Ascending aorta (tissue), 2 donors: ENCODE measurements at regions not wholly inside any gene's neighbourhood (a gene's known extent, or its start where the extent isn't known, plus 50 kb on each side); places are given as distances from the start of the nearest gene placed in this dataset.

ENCODE experiments used
- DNase-seq, 2 donors: peaks; one replicate each; pipeline ENCODE4 v3.0.0-alpha.2; 2019; ENCODE audit warnings: low spot score in 2 of 2
- H3K27ac ChIP-seq, 2 donors: fragments of 200-600 bp; sonication (generic); one replicate each; pipeline ENCODE4 v1.5.1; 2016 to 2017; ENCODE audit warnings: mild to moderate bottlenecking in 1 of 2
- H3K27me3 ChIP-seq: fragments of 200-600 bp; sonication (generic); one replicate; pipeline ENCODE4 v1.5.1; 2017
- H3K36me3 ChIP-seq, 2 donors: fragments of 200-600 bp; sonication (generic); one replicate each; pipeline ENCODE4 v1.5.1; 2016
- H3K4me1 ChIP-seq, 2 donors: fragments of 200-600 bp; sonication (generic); one replicate each; pipeline ENCODE4 v1.5.1; 2016 to 2017; ENCODE audit warnings: mild to moderate bottlenecking in 1 of 2
- H3K4me3 ChIP-seq, 2 donors: fragments of 200-600 bp; sonication (generic); one replicate each; pipeline ENCODE4 v1.5.1; 2016 to 2017; ENCODE audit warnings: mild to moderate bottlenecking in 1 of 2
- H3K9me3 ChIP-seq, 2 donors: fragments of 200-600 bp; sonication (generic); one replicate each; pipeline ENCODE4 v1.5.1; 2016
- CTCF ChIP-seq, 3 experiments: fragments of 200-600 bp in 2 of 3; fragments of 450-650 bp in 1 of 3; sonication (generic) in 2 of 3; IDR thresholded peaks; one replicate each; pipeline ENCODE4 v1.5.1; 2016 to 2019; ENCODE audit warnings: antibody characterized with exemption in 3 of 3, mild to moderate bottlenecking in 1 of 3, moderate library complexity in 1 of 3
- intact Hi-C: fragments of 100-400 bp; cut with DNase I; formaldehyde crosslinking; loops from one replicate; pipeline ENCODE4 v1.15.1; 2023

GRCh38 chr4:30837861-30838260 is 117.7 kb downstream of the PCDH7 start:
- intact Hi-C loops, result no loop called here

GRCh38 chr4:30838331-30838730 is 118.2 kb downstream of the PCDH7 start:
- Histone ChIP-seq H3K9me3 (no peaks in the 10 kb centered on the region), H3K27ac (peak overlapping the region; percentile 15 to 29), H3K27me3 (no peaks in the 10 kb centered on the region), H3K4me3 (no peak overlapping the region), H3K36me3 (no peaks in the 10 kb centered on the region), H3K4me1 (peaks cover 6 to 28% of the 10 kb centered on the region in 2 donors)
- intact Hi-C loops, result no loop called here
- no peak for TF ChIP-seq CTCF (IDR thresholded peaks at IDR 0.05)
- DNase-seq, result no peak

More at GRCh38 chr4:30837861-30838260, 117.7 kb downstream of the PCDH7 start:
- Histone ChIP-seq H3K4me3 (no peak overlapping the region), H3K36me3 (no peaks in the 10 kb centered on the region), H3K4me1 (peaks cover 6 to 28% of the 10 kb centered on the region in 2 donors), H3K27me3 (no peaks in the 10 kb centered on the region), H3K27ac (no peak overlapping the region), H3K9me3 (no peaks in the 10 kb centered on the region)
- TF ChIP-seq CTCF (IDR thresholded peaks at IDR 0.05), result no peak
- no peak for DNase-seq

GRCh38 chr4:30839583-30840520 is 119.7 kb downstream of the PCDH7 start:
- no peaks in the 10 kb centered on the region for H3K36me3 ChIP-seq
- no peak for TF ChIP-seq CTCF (IDR thresholded peaks at IDR 0.05)
- no peaks in the 10 kb centered on the region for H3K9me3 ChIP-seq
- H3K4me1 ChIP-seq, result peaks cover 9 to 33% of the 10 kb centered on the region in 2 donors
- H3K4me3 ChIP-seq, result no peak overlapping the region
- no peaks in the 10 kb centered on the region for H3K27me3 ChIP-seq
- intact Hi-C loops, result no loop called here
- H3K27ac ChIP-seq, result peak overlapping the region; percentile 23 to 51
- DNase-seq, result peak in 1 of 2 donors; percentile 63

GRCh38 chr4:30840571-30840970 is 120.4 kb downstream of the PCDH7 start:
- no peak for TF ChIP-seq CTCF (IDR thresholded peaks at IDR 0.05)
- no peaks in the 10 kb centered on the region for H3K36me3 ChIP-seq
- H3K9me3 ChIP-seq, result no peaks in the 10 kb centered on the region
- H3K27ac ChIP-seq, result peak overlapping the region in 1 of 2 donors; percentile 23
- no peaks in the 10 kb centered on the region for H3K27me3 ChIP-seq
- intact Hi-C loops, result no loop called here
- H3K4me1 ChIP-seq, result peaks cover 9 to 27% of the 10 kb centered on the region in 2 donors
- no peak for DNase-seq
- H3K4me3 ChIP-seq, result no peak overlapping the region

- H3K27ac ChIP-seq, result peak overlapping the region in 1 of 2 donors; percentile 43
- no peak for DNase-seq
- intact Hi-C loops, result no loop called here
- no peak for TF ChIP-seq CTCF (IDR thresholded peaks at IDR 0.05)
- H3K27me3 ChIP-seq, result no peaks in the 10 kb centered on the region
- no peak overlapping the region for H3K4me3 ChIP-seq
- peaks cover 3 to 28% of the 10 kb centered on the region in 2 donors for H3K4me1 ChIP-seq
- H3K9me3 ChIP-seq, result no peaks in the 10 kb centered on the region
- no peaks in the 10 kb centered on the region for H3K36me3 ChIP-seq
Observed at GRCh38 chr4:30842142-30842541, 122.0 kb downstream of the PCDH7 start.
